HS-5 (cell line): ENCODE measurements at regions not wholly inside any gene's neighbourhood (a gene's known extent, or its start where the extent isn't known, plus 50 kb on each side); places are given as distances from the start of the nearest gene placed in this dataset.
"Not testable (repeated sequence)": the region's sequence is repeated elsewhere in the genome, so short reads cannot be mapped to it uniquely, and the experiment has no call there.

Experiments
- DNase-seq: peaks from one replicate; pipeline ENCODE4 v3.0.0-alpha.2; 2012; ENCODE audit warnings: low read depth

- DNase-seq = not testable (repeated sequence)
Observed at GRCh38 chr2:13532781-13533523, 816.2 kb downstream of the TRIB2 start.

- no peak for DNase-seq
Observed at GRCh38 chr2:13533524-13533922, 816.8 kb downstream of the TRIB2 start.

- no peak for DNase-seq
Observed at GRCh38 chr2:13536941-13537340, 820.2 kb downstream of the TRIB2 start.

GRCh38 chr2:13537771-13538349, 821.1 kb downstream of the TRIB2 start:
- no peak for DNase-seq

- DNase-seq = no peak
Observed at GRCh38 chr2:13539296-13539695, 822.6 kb downstream of the TRIB2 start.

GRCh38 chr2:13542061-13542460, 825.3 kb downstream of the TRIB2 start:
- no peak for DNase-seq

- no peak for DNase-seq
Observed at GRCh38 chr2:13542642-13543041, 825.9 kb downstream of the TRIB2 start.

- DNase-seq = no peak
Observed at GRCh38 chr2:13543550-13543949, 826.8 kb downstream of the TRIB2 start.

- DNase-seq = no peak
Observed at GRCh38 chr2:13545320-13545719, 828.6 kb downstream of the TRIB2 start.

- DNase-seq = no peak
Observed at GRCh38 chr2:13546131-13546530, 829.4 kb downstream of the TRIB2 start.

GRCh38 chr2:13550285-13551231, 833.8 kb downstream of the TRIB2 start:
- DNase-seq = no peak

GRCh38 chr2:13558368-13558767, 841.6 kb downstream of the TRIB2 start:
- peak; percentile 61 for DNase-seq

GRCh38 chr2:13560322-13560721, 843.6 kb downstream of the TRIB2 start:
- no peak for DNase-seq

- DNase-seq = peak; percentile 32
Observed at GRCh38 chr2:13572466-13572865, 855.7 kb downstream of the TRIB2 start.

GRCh38 chr2:13574831-13575230, 858.1 kb downstream of the TRIB2 start:
- DNase-seq = no peak

- DNase-seq = no peak
Observed at GRCh38 chr2:13576406-13577036, 859.8 kb downstream of the TRIB2 start.

GRCh38 chr2:13578547-13578946, 861.8 kb downstream of the TRIB2 start:
- DNase-seq = no peak

- DNase-seq = no peak
Observed at GRCh38 chr2:13581471-13581870, 864.7 kb downstream of the TRIB2 start.

GRCh38 chr2:13583609-13584008, 866.9 kb downstream of the TRIB2 start:
- peak; percentile 8 for DNase-seq

GRCh38 chr2:13584020-13584419, 867.3 kb downstream of the TRIB2 start:
- DNase-seq = no peak

- DNase-seq = no peak
Observed at GRCh38 chr2:13585732-13586131, 869.0 kb downstream of the TRIB2 start.

- DNase-seq = no peak
Observed at GRCh38 chr2:13596233-13596632, 879.5 kb downstream of the TRIB2 start.
